Ammon's horn (tissue), 1 donor: ENCODE measurements at regions not wholly inside any gene's neighbourhood (a gene's known extent, or its start where the extent isn't known, plus 50 kb on each side); places are given as distances from the start of the nearest gene placed in this dataset.
A peak's percentile ranks its signal among the peaks of the same experiment; 100 is the strongest.

Experiments used
- DNase-seq: peaks from one replicate; pipeline ENCODE4 v3.0.0-alpha.2; 2016; ENCODE audit warnings: low spot score

- DNase-seq = no peak
These were observed 324.4 kb downstream of the ENC1 start for GRCh38 chr5:74316064-74316603.

GRCh38 chr5:74314906-74315305, 325.6 kb downstream of the ENC1 start:
- no peak for DNase-seq

GRCh38 chr5:74313896-74314295, 326.6 kb downstream of the ENC1 start:
- DNase-seq = no peak

GRCh38 chr5:74312746-74313145, 327.8 kb downstream of the ENC1 start:
- DNase-seq = no peak

- no peak for DNase-seq
These were observed 328.6 kb downstream of the ENC1 start for GRCh38 chr5:74311961-74312360.

GRCh38 chr5:74310997-74311930, 329.3 kb downstream of the ENC1 start:
- DNase-seq = no peak

GRCh38 chr5:74310386-74310785, 330.1 kb downstream of the ENC1 start:
- no peak for DNase-seq

- no peak for DNase-seq
These were observed 331.5 kb downstream of the ENC1 start for GRCh38 chr5:74309050-74309449.

- no peak for DNase-seq
These were observed 333.7 kb downstream of the ENC1 start for GRCh38 chr5:74306845-74307244.

GRCh38 chr5:74304536-74304935, 336.0 kb downstream of the ENC1 start:
- no peak for DNase-seq

- no peak for DNase-seq
These were observed 336.9 kb downstream of the ENC1 start for GRCh38 chr5:74303578-74303977.

GRCh38 chr5:74301576-74301975, 339.0 kb downstream of the ENC1 start:
- DNase-seq = no peak

GRCh38 chr5:74300808-74301389, 339.6 kb downstream of the ENC1 start:
- no peak for DNase-seq

GRCh38 chr5:74299833-74300232, 340.7 kb downstream of the ENC1 start:
- DNase-seq = no peak

GRCh38 chr5:74296685-74297408, 343.7 kb downstream of the ENC1 start:
- DNase-seq = no peak

GRCh38 chr5:74295676-74296075, 344.9 kb downstream of the ENC1 start:
- DNase-seq = no peak

- DNase-seq = no peak
These were observed 345.4 kb downstream of the ENC1 start for GRCh38 chr5:74295141-74295540.

- peak; percentile 73 for DNase-seq
These were observed 346.3 kb downstream of the ENC1 start for GRCh38 chr5:74294231-74294705.

GRCh38 chr5:74293182-74293581, 347.3 kb downstream of the ENC1 start:
- no peak for DNase-seq

- no peak for DNase-seq
These were observed 349.8 kb downstream of the ENC1 start for GRCh38 chr5:74290634-74291241.

- no peak for DNase-seq
These were observed 350.8 kb downstream of the ENC1 start for GRCh38 chr5:74289691-74290090.

- no peak for DNase-seq
These were observed 351.3 kb downstream of the ENC1 start for GRCh38 chr5:74289238-74289637.
